SK-N-SH treated with all-trans-retinoic acid at 6 μM for 48 hours (cell line): ENCODE measurements at regions not wholly inside any gene's neighbourhood (a gene's known extent, or its start where the extent isn't known, plus 50 kb on each side); places are given as distances from the start of the nearest gene placed in this dataset.
A peak's percentile ranks its signal among the peaks of the same experiment; 100 is the strongest.

Source experiments
- ATAC-seq: fragments of 200-7000 bp; cut with Tn5 transposase; 3 replicates; pipeline ENCODE4 v1.9.1; 2020; ENCODE audit warnings: mild to moderate bottlenecking, moderate library complexity
- ARNTL ChIP-seq: fragments of 450-650 bp; formaldehyde crosslinking; IDR thresholded peaks from 2 replicates; pipeline ENCODE4 v1.5.0; 2020; ENCODE audit warnings: low read depth, mild to moderate bottlenecking, moderate library complexity, borderline replicate concordance
- CSDC2 ChIP-seq: fragments of 250-450 bp; sonication (Bioruptor Pico); IDR thresholded peaks from 2 replicates; pipeline ENCODE4 v1.5.0; 2020; ENCODE audit warnings: mild to moderate bottlenecking, moderate library complexity
- ESRRG ChIP-seq: fragments of 250-450 bp; sonication (Bioruptor Pico); IDR thresholded peaks from 2 replicates; pipeline ENCODE4 v1.6.1; 2021; ENCODE audit warnings: mild to moderate bottlenecking
- GLIS3 ChIP-seq: fragments of 250-450 bp; sonication (Bioruptor Pico); IDR thresholded peaks from 2 replicates; pipeline ENCODE4 v1.5.0; 2020; ENCODE audit warnings: mild to moderate bottlenecking, moderate library complexity
- ISL1 ChIP-seq: fragments of 250-450 bp; sonication (Bioruptor Pico); IDR thresholded peaks from 2 replicates; pipeline ENCODE4 v2.1.2; 2022; ENCODE audit warnings: mild to moderate bottlenecking, moderate library complexity
- OSR1 ChIP-seq: fragments of 250-450 bp; sonication (Bioruptor Pico); IDR thresholded peaks from 2 replicates; pipeline ENCODE4 v1.8.0; 2022; ENCODE audit warnings: moderate library complexity, mild to moderate bottlenecking, inconsistent platforms
- RARB ChIP-seq: fragments of 250-450 bp; sonication (Bioruptor Pico); IDR thresholded peaks from 2 replicates; pipeline ENCODE4 v1.8.0; 2021; ENCODE audit warnings: mild to moderate bottlenecking, moderate library complexity
- SNAI2 ChIP-seq: fragments of 250-450 bp; sonication (Bioruptor Pico); IDR thresholded peaks from 2 replicates; pipeline ENCODE4 v1.5.0; 2020; ENCODE audit warnings: mild to moderate bottlenecking, moderate library complexity
- TCF4 ChIP-seq: fragments of 250-450 bp; sonication (Bioruptor Pico); IDR thresholded peaks from 2 replicates; pipeline ENCODE4 v1.8.0; 2021; ENCODE audit warnings: mild to moderate bottlenecking, moderate library complexity, borderline replicate concordance
- TOX ChIP-seq: fragments of 250-450 bp; sonication (Bioruptor Pico); IDR thresholded peaks from 2 replicates; pipeline ENCODE4 v1.8.0; 2021; ENCODE audit warnings: mild to moderate bottlenecking, moderate library complexity, borderline replicate concordance
- ZC3H10 ChIP-seq: fragments of 250-450 bp; sonication (Bioruptor Pico); IDR thresholded peaks from 2 replicates; pipeline ENCODE4 v1.5.1; 2021; ENCODE audit warnings: mild to moderate bottlenecking, moderate library complexity
- ZFP3 ChIP-seq: fragments of 250-450 bp; sonication (Bioruptor Pico); IDR thresholded peaks from 2 replicates; pipeline ENCODE4 v1.5.0; 2020; ENCODE audit warnings: mild to moderate bottlenecking, moderate library complexity
- ZFP30 ChIP-seq: fragments of 450-650 bp; formaldehyde crosslinking; IDR thresholded peaks from 2 replicates; pipeline ENCODE4 v1.5.0; 2022; ENCODE audit warnings: mild to moderate bottlenecking, moderate library complexity
- ZNF70 ChIP-seq: fragments of 450-650 bp; formaldehyde crosslinking; IDR thresholded peaks from 2 replicates; pipeline ENCODE4 v1.5.0; 2020; ENCODE audit warnings: mild to moderate bottlenecking, moderate library complexity
- ZNF8 ChIP-seq: fragments of 450-650 bp; formaldehyde crosslinking; IDR thresholded peaks from 2 replicates; pipeline ENCODE4 v1.5.0; 2020; ENCODE audit warnings: mild to moderate bottlenecking, moderate library complexity
- TF ChIP-seq, protein P1 (sequence below): fragments of 250-450 bp; sonication (Bioruptor Pico); IDR thresholded peaks from 2 replicates; pipeline ENCODE4 v1.8.0; 2021; ENCODE audit warnings: low read depth, mild to moderate bottlenecking, moderate library complexity, borderline replicate concordance
- TF ChIP-seq, protein P2 (sequence below): fragments of 250-450 bp; sonication (Bioruptor Pico); IDR thresholded peaks from 2 replicates; pipeline ENCODE4 v1.5.0; 2020; ENCODE audit warnings: mild to moderate bottlenecking, moderate library complexity
- TF ChIP-seq, protein P3 (sequence below): fragments of 250-450 bp; sonication (Bioruptor Pico); IDR thresholded peaks from 2 replicates; pipeline ENCODE4 v1.5.1; 2020; ENCODE audit warnings: low read depth, mild to moderate bottlenecking, moderate library complexity
- TF ChIP-seq, protein P4 (sequence below): fragments of 250-450 bp; sonication (Bioruptor Pico); IDR thresholded peaks from 2 replicates; pipeline ENCODE4 v1.5.1; 2021; ENCODE audit warnings: mild to moderate bottlenecking, moderate library complexity

DNA sequence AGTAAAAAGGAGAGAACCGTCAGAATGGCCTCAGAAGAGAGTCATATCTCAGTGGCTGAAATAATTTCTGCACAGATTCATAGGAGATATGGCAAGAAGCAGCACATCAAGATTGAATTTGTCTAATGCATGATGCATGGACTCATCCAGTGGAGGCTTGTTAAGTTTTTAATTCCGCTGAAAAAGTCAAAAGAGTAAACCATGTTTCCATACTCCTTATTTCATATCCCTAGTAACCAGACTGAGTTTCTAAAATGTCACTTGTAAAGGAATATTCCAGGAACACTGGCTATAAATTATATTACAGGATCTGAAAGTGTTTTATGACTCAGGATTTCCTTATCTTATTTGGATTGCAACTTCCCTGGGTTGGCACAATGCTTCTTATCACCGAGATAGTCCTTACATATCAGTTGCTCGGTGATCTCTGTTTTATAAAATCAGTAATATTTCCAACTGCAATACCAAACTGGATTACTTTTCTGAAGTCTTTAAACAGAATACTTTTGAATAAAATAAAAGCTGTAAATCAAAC, 180.2 kb upstream of the TSC22D1 start:
- peak; percentile 74 for TF ChIP-seq ISL1 (CRISPR knock-in tag)
- TF ChIP-seq, protein P1, sequence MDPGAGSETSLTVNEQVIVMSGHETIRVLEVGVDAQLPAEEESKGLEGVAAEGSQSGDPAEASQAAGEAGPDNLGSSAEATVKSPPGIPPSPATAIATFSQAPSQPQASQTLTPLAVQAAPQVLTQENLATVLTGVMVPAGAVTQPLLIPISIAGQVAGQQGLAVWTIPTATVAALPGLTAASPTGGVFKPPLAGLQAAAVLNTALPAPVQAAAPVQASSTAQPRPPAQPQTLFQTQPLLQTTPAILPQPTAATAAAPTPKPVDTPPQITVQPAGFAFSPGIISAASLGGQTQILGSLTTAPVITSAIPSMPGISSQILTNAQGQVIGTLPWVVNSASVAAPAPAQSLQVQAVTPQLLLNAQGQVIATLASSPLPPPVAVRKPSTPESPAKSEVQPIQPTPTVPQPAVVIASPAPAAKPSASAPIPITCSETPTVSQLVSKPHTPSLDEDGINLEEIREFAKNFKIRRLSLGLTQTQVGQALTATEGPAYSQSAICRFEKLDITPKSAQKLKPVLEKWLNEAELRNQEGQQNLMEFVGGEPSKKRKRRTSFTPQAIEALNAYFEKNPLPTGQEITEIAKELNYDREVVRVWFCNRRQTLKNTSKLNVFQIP (CRISPR knock-in tag): no peak
- peak; percentile 12 for ATAC-seq

DNA sequence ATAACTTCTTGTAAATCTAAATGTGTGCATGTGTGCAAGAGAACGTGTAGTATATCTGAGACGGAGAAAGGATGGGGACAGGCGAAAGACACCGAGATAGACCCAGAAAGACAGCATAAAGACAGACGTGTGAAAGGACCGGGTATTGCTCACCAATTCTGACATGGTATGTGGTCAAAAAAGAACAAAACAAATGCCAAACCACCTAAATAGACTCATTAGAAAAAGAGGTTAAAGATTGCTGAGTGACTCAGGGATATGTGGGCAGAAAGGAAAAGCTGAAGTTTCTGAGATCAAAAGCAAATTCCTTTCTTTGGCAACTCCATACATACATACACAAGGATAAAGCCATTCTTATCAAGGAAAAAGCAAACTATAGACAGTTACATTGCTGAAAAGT, 179.7 kb upstream of the TSC22D1 start:
- peak; percentile 8; the same call in 2 of the 3 replicates for ATAC-seq
- TF ChIP-seq OSR1 (CRISPR knock-in tag): no peak
- no peak for TF ChIP-seq ZNF8 (CRISPR knock-in tag)
- no peak for TF ChIP-seq ISL1 (CRISPR knock-in tag)
- TF ChIP-seq ZC3H10 (CRISPR knock-in tag): no peak
- TF ChIP-seq SNAI2: no peak
- TF ChIP-seq, protein P2, sequence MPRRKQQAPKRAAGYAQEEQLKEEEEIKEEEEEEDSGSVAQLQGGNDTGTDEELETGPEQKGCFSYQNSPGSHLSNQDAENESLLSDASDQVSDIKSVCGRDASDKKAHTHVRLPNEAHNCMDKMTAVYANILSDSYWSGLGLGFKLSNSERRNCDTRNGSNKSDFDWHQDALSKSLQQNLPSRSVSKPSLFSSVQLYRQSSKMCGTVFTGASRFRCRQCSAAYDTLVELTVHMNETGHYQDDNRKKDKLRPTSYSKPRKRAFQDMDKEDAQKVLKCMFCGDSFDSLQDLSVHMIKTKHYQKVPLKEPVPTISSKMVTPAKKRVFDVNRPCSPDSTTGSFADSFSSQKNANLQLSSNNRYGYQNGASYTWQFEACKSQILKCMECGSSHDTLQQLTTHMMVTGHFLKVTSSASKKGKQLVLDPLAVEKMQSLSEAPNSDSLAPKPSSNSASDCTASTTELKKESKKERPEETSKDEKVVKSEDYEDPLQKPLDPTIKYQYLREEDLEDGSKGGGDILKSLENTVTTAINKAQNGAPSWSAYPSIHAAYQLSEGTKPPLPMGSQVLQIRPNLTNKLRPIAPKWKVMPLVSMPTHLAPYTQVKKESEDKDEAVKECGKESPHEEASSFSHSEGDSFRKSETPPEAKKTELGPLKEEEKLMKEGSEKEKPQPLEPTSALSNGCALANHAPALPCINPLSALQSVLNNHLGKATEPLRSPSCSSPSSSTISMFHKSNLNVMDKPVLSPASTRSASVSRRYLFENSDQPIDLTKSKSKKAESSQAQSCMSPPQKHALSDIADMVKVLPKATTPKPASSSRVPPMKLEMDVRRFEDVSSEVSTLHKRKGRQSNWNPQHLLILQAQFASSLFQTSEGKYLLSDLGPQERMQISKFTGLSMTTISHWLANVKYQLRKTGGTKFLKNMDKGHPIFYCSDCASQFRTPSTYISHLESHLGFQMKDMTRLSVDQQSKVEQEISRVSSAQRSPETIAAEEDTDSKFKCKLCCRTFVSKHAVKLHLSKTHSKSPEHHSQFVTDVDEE (CRISPR knock-in tag): no peak
- TF ChIP-seq, protein P3, sequence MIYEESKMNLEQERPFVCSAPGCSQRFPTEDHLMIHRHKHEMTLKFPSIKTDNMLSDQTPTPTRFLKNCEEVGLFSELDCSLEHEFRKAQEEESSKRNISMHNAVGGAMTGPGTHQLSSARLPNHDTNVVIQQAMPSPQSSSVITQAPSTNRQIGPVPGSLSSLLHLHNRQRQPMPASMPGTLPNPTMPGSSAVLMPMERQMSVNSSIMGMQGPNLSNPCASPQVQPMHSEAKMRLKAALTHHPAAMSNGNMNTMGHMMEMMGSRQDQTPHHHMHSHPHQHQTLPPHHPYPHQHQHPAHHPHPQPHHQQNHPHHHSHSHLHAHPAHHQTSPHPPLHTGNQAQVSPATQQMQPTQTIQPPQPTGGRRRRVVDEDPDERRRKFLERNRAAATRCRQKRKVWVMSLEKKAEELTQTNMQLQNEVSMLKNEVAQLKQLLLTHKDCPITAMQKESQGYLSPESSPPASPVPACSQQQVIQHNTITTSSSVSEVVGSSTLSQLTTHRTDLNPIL (CRISPR knock-in tag): no peak
- no peak for TF ChIP-seq ZFP3 (CRISPR knock-in tag)
- TF ChIP-seq, all 23 proteins: peak for 0

DNA sequence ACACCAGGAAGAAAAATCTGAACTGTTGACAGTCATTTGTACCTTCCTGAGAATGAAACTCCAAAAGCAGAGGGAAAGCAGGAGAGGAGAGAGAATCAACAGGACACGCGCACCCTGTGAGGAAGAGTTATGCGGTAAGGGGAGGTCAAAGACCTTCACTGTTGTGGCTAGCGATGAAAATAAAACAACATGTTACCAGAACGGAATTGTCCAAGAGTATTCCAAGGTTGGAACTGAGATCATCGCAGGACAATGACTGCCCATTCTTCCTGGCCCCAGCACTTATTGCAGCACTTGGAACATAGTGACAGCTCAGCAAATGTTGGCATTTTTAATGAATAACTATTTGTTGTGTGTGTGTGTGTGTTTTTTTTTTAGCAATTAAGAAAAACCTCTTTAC, 176.0 kb upstream of the TSC22D1 start:
- TF ChIP-seq CSDC2 (CRISPR knock-in tag) (no peak), ESRRG (no peak), ARNTL (CRISPR knock-in tag) (no peak)
- ATAC-seq: no peak

DNA sequence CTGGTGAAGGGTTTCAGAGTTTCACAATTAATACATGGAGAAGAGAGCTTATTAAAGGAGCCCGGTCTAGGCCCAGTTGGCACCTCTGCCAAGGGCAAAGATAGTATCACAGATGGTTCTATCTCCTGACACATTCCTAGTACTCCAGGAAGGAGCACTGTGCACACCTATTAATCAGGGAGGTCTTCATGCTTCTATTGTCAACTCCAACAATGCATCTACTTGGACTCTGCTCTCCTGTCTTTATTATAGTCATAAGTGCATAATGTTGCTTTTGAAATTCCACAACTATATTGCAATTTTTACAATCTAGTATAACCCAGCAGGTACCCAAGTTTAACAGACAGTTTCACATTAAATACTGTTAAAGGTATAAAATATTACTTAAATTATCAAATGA, 174.5 kb upstream of the TSC22D1 start:
- TF ChIP-seq ZC3H10 (CRISPR knock-in tag) (no peak), TOX (CRISPR knock-in tag) (no peak), ARNTL (CRISPR knock-in tag) (no peak), ZNF70 (CRISPR knock-in tag) (no peak), TCF4 (CRISPR knock-in tag) (no peak), CSDC2 (CRISPR knock-in tag) (no peak), OSR1 (CRISPR knock-in tag) (no peak), ESRRG (no peak), GLIS3 (no peak), RARB (no peak), ZFP30 (CRISPR knock-in tag) (no peak), ZFP3 (CRISPR knock-in tag) (no peak)
- TF ChIP-seq, protein P2 (CRISPR knock-in tag): no peak
- TF ChIP-seq, protein P3 (CRISPR knock-in tag): no peak
- TF ChIP-seq, protein P4, sequence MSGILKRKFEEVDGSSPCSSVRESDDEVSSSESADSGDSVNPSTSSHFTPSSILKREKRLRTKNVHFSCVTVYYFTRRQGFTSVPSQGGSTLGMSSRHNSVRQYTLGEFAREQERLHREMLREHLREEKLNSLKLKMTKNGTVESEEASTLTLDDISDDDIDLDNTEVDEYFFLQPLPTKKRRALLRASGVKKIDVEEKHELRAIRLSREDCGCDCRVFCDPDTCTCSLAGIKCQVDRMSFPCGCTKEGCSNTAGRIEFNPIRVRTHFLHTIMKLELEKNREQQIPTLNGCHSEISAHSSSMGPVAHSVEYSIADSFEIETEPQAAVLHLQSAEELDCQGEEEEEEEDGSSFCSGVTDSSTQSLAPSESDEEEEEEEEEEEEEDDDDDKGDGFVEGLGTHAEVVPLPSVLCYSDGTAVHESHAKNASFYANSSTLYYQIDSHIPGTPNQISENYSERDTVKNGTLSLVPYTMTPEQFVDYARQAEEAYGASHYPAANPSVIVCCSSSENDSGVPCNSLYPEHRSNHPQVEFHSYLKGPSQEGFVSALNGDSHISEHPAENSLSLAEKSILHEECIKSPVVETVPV: no peak
- ATAC-seq: no peak
